OCI-LY3 (cell line): ENCODE measurements at regions not wholly inside any gene's neighbourhood (a gene's known extent, or its start where the extent isn't known, plus 50 kb on each side); places are given as distances from the start of the nearest gene placed in this dataset.
A peak's percentile ranks its signal among the peaks of the same experiment; 100 is the strongest.

Experiments
- H2AFZ ChIP-seq: fragments of 200-600, 300-600 bp; shearing (Covaris generic); 2 replicates; pipeline ENCODE4 v1.6.0; 2014; ENCODE audit warnings: antibody characterized with exemption, low read depth, low read length
- H3K27ac ChIP-seq: fragments of 200-600, 300-600 bp; sonication (generic); 2 replicates; pipeline ENCODE4 v1.5.1; 2014; ENCODE audit warnings: mild to moderate bottlenecking, low read length, moderate library complexity, mixed read lengths
- H3K27me3 ChIP-seq: fragments of 200-600, 300-600 bp; sonication (generic); 2 replicates; pipeline ENCODE4 v1.6.1; 2014; ENCODE audit warnings: low read depth, low read length, mixed read lengths
- H3K36me3 ChIP-seq: fragments of 200-600, 300-600 bp; sonication (generic); replicated peaks from 2 replicates; pipeline ENCODE3; 2014; ENCODE audit warnings: low read depth, low read length, mixed read lengths
- H3K4me1 ChIP-seq: fragments of 300-600, 200-600 bp; sonication (generic); 2 replicates; pipeline ENCODE4 v1.6.1; 2014; ENCODE audit warnings: low read length, mixed read lengths
- H3K4me2 ChIP-seq: fragments of 200-600, 300-600 bp; sonication (generic); 2 replicates; pipeline ENCODE4 v1.6.1; 2014; ENCODE audit warnings: low read length, mixed read lengths
- H3K4me3 ChIP-seq: fragments of 300-600, 200-600 bp; sonication (generic); 2 replicates; pipeline ENCODE4 v1.5.1; 2014; ENCODE audit warnings: antibody characterized with exemption, mild to moderate bottlenecking, low read length, moderate library complexity
- H3K79me2 ChIP-seq: fragments of 300-600, 200-600 bp; shearing (Covaris generic); 2 replicates; pipeline ENCODE4 v1.6.1; 2014; ENCODE audit warnings: mild to moderate bottlenecking, low read length, mixed read lengths
- H3K9ac ChIP-seq: fragments of 300-600, 200-600 bp; shearing (Covaris generic); 2 replicates; pipeline ENCODE4 v1.6.0; 2014; ENCODE audit warnings: mild to moderate bottlenecking, low read length, moderate library complexity
- H3K9me3 ChIP-seq: fragments of 200-600, 300-600 bp; shearing (Covaris generic); 2 replicates; pipeline ENCODE4 v1.6.1; 2014; ENCODE audit warnings: low read length, mixed read lengths; ENCODE audit not compliant: insufficient read depth
- H4K20me1 ChIP-seq: fragments of 200-600, 300-600 bp; sonication (generic); 2 replicates; pipeline ENCODE4 v1.6.1; 2016; ENCODE audit warnings: low read length, mixed read lengths; ENCODE audit not compliant: insufficient read depth
- EZH2phosphoT487 ChIP-seq: fragments of 200-600 bp; shearing (Covaris generic); IDR thresholded peaks from 2 replicates; pipeline ENCODE4 v1.6.1; 2018; ENCODE audit warnings: antibody characterized with exemption, mixed run types, low read depth
- TF ChIP-seq, protein P1 (sequence below): fragments of 200-600, 300-600 bp; sonication (generic); IDR thresholded peaks from 2 replicates; pipeline ENCODE4 v1.5.1; 2014; ENCODE audit warnings: antibody characterized with exemption, low read length, low read depth

DNA sequence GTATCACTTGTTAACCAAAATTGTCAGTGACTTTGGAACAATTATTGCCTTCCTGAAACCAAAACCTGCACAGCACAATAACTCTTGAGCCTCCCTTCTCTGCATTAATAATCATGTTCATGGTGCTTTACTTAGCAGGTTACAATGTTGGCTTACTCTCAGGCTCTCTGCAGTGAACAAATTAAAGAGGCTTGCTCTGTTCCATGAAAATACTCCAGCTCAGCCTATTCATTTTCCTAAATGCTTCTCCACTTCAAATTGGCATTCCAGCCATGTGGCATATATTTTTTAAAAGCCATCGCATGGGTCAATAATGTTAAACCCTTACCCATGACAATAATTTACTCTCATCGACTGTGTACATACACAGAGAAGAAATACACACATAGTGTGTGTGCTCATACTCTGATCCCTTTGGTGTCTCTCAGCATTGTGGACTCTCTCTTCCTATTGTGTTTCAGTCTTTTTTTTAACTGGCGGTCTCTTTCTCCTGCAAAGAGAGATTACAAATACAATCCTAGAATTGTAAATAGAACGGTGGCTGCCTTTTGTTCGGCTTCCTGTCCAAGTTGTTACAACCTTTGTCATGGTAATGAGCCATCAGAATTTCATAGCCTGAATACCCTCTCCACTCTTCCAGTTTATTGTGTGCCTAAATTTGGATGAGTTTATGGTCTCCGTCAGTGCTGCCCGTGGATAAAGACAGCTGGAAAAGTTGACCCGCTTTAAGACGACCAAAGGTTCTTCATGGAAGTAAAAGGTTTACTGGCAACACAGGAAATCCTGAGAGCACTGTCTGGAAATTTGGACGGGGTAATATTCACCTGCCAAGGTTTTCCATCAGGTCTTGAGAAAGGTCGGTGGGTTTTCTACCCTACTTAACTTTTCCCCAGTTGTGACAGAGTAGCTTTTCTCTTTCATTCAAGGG is 263.6 kb downstream of the CD83 start:
- Histone ChIP-seq H3K79me2 (no peaks in the 10 kb centered on the region), H3K4me2 (no peak overlapping the region), H3K9ac (no peak overlapping the region), H3K27ac (no peak overlapping the region), H3K9me3 (no peaks in the 10 kb centered on the region), H4K20me1 (no peaks in the 10 kb centered on the region), H3K4me1 (peaks cover 39% of the 10 kb centered on the region), H3K27me3 (no peaks in the 10 kb centered on the region), H3K4me3 (no peak overlapping the region), H3K36me3 (no peaks in the 10 kb centered on the region), H2AFZ (no peak overlapping the region)
- TF ChIP-seq, protein P1, sequence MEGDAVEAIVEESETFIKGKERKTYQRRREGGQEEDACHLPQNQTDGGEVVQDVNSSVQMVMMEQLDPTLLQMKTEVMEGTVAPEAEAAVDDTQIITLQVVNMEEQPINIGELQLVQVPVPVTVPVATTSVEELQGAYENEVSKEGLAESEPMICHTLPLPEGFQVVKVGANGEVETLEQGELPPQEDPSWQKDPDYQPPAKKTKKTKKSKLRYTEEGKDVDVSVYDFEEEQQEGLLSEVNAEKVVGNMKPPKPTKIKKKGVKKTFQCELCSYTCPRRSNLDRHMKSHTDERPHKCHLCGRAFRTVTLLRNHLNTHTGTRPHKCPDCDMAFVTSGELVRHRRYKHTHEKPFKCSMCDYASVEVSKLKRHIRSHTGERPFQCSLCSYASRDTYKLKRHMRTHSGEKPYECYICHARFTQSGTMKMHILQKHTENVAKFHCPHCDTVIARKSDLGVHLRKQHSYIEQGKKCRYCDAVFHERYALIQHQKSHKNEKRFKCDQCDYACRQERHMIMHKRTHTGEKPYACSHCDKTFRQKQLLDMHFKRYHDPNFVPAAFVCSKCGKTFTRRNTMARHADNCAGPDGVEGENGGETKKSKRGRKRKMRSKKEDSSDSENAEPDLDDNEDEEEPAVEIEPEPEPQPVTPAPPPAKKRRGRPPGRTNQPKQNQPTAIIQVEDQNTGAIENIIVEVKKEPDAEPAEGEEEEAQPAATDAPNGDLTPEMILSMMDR: no peak
- no peak for TF ChIP-seq EZH2phosphoT487

DNA sequence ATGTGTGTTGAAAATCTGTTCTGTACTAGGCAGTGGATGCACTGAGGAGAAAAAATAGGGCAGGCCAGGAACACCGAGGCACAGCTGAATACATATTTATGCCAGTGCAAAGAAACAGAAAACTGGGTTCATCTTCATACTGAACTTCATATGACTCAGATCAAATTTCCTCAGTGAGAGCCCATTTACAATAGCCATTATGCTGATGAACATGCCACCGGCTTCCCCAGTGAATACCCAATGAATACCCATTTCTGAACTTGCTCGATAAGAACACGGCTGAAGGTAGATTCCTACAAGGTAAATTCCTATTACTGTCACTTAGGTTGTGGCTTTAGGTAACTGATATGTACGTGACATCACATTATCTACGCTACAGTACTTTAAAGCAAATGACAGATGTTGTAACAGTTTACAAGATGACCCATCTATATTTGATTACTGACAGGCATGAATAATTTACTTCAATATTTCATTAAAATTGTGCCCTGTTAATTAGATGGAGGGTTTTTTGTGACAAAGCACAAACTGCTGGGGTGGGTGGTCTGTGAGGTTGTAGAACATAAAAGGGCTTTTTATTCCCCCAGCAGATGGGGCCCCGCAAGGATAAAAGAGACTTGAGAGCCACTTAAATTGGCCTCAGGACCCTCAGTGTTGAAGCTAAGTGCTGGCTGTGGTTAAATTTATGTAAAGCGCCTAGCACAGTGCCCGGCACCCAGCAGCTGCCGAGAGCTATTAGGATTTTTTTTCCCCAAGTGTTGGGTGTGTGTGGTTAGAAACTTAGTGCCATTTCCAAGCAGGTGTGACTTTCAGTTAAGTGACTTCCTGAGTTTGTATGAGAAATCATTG is 264.5 kb downstream of the CD83 start:
- Histone ChIP-seq H3K4me3 (no peak overlapping the region; the same call in 1 of the 2 replicates), H3K9me3 (no peaks in the 10 kb centered on the region), H3K9ac (peak overlapping the region; percentile 8; the same call in 1 of the 2 replicates), H3K79me2 (no peaks in the 10 kb centered on the region), H3K27me3 (no peaks in the 10 kb centered on the region), H3K27ac (no peak overlapping the region), H4K20me1 (no peaks in the 10 kb centered on the region), H3K4me1 (peaks cover 47% of the 10 kb centered on the region), H3K36me3 (no peaks in the 10 kb centered on the region), H2AFZ (no peak overlapping the region), H3K4me2 (peak overlapping the region; percentile 20)
- TF ChIP-seq, protein P1: no peak
- TF ChIP-seq EZH2phosphoT487: no peak

DNA sequence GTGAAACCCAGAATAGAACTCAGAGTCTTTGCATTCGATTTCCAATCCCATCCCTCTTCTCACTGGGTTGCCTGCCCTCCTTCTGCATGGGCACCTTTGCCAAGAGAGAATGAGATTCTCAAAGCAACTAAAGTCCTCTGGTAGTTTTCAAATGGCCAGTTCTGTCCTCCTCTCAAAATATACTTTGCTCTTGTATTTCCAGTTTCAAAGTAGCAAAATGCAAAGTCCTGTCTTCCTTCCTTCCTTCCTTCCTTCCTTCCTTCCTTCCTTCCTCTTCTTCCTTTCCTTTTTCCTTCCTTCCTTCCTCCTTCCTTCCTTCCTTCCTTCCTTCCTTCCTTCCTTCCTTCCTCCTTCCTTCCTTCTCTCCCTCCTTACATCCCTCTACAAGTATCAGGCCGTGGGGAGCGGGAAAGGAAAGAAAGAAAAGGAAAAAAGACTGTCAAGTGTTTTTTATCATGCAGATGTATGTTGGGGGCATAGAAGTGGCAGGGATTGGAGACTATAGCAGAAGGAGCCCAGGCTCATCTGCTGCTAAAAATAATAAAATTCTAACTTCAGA is 265.2 kb downstream of the CD83 start:
- Histone ChIP-seq H3K27me3 (no peaks in the 10 kb centered on the region), H3K9ac (no peak overlapping the region), H3K36me3 (no peaks in the 10 kb centered on the region), H3K4me1 (peaks cover 48% of the 10 kb centered on the region), H2AFZ (no peak overlapping the region), H3K27ac (no peak overlapping the region), H3K4me3 (no peak overlapping the region), H4K20me1 (no peaks in the 10 kb centered on the region), H3K79me2 (no peaks in the 10 kb centered on the region), H3K4me2 (peak overlapping the region; percentile 20), H3K9me3 (no peaks in the 10 kb centered on the region)
- TF ChIP-seq EZH2phosphoT487: no peak
- TF ChIP-seq, protein P1: no peak
